ENCODE measurements at regions not wholly inside any gene's neighbourhood (a gene's known extent, or its start where the extent isn't known, plus 50 kb on each side); places are given as distances from the start of the nearest gene placed in this dataset.

- H3K4me2 ChIP-seq: no peak overlapping the region
- DNase-seq (ENCODE audit: low read depth in 1 of 2, low spot score in 1 of 2) (no peak), ATAC-seq (no peak), FAIRE-seq (no peak)
- 63% methylated on average over 3 of the region's 3 CpGs for WGBS (ENCODE audit: missing lambda C conversion rate)
- H3K9me3 ChIP-seq: no peaks in the 10 kb centered on the region
- CTCF ChIA-PET: no interaction called here
- H3K4me3 ChIP-seq: no peak overlapping the region
- no peaks in the 10 kb centered on the region for H3K4me1 ChIP-seq
- no peak overlapping the region for H3K27ac ChIP-seq
- POLR2A ChIA-PET: no interaction called here
- TF ChIP-seq MAFK (IDR thresholded peaks at IDR 0.05; ENCODE audit: partially characterized antibody): no peak
- TF ChIP-seq CHD4 (IDR thresholded peaks at IDR 0.05; ENCODE audit: borderline replicate concordance): no peak
- no peak for TF ChIP-seq HMGXB4 (CRISPR knock-in tag; IDR thresholded peaks at IDR 0.05; ENCODE audit: borderline replicate concordance)
- TF ChIP-seq RAD21 (conservative IDR thresholded peaks at IDR 0.05 in 1 of 2, IDR thresholded peaks at IDR 0.05 in 1 of 2): no peak
- TF ChIP-seq MAZ (IDR thresholded peaks at IDR 0.05; ENCODE audit: borderline replicate concordance, low read depth, low read length): no peak
- no peak for TF ChIP-seq NR3C1 (IDR thresholded peaks at IDR 0.05)
- no peak for TF ChIP-seq EP300 (IDR thresholded peaks at IDR 0.05)
- TF ChIP-seq HOXB5 (CRISPR knock-in tag; IDR thresholded peaks at IDR 0.05): no peak
- TF ChIP-seq CBX8 (IDR thresholded peaks at IDR 0.05): no peak
- no peak for TF ChIP-seq ATOH8 (CRISPR knock-in tag; IDR thresholded peaks at IDR 0.05; ENCODE audit: low read depth)
- TF ChIP-seq NPAS2 (CRISPR knock-in tag; IDR thresholded peaks at IDR 0.05; ENCODE audit: borderline replicate concordance): no peak
- TF ChIP-seq CHD2 (IDR thresholded peaks at IDR 0.05; ENCODE audit: low read length, partially characterized antibody): no peak
- TF ChIP-seq RFX5 (IDR thresholded peaks at IDR 0.05): no peak
- TF ChIP-seq ZC3H11A (IDR thresholded peaks at IDR 0.05): no peak
- no peak for TF ChIP-seq FOXS1 (CRISPR knock-in tag; IDR thresholded peaks at IDR 0.05)
- no peak for TF ChIP-seq HOXA7 (CRISPR knock-in tag; IDR thresholded peaks at IDR 0.05)
- no peak for TF ChIP-seq PBX3 (IDR thresholded peaks at IDR 0.05)
- no peak for TF ChIP-seq EHF (CRISPR knock-in tag; IDR thresholded peaks at IDR 0.05)
- TF ChIP-seq HES2 (IDR thresholded peaks at IDR 0.05): no peak
Observed at GRCh38 chrX:865422-865821, 234.8 kb downstream of the SHOX start.

- ChIA-PET POLR2A (no interaction called here), CTCF (no interaction called here)
- ATAC-seq: peak in 1 of 2 experiments; percentile 27; a peak in 1 of 6 replicates
- FAIRE-seq: no peak
- no peak for DNase-seq (ENCODE audit: low read depth in 1 of 2, low spot score in 1 of 2)
- peaks cover 3% of the 10 kb centered on the region; the same call in 1 of the 3 replicates for H3K9me3 ChIP-seq
- H3K4me2 ChIP-seq: no peak overlapping the region
- no peak overlapping the region for H3K27ac ChIP-seq
- no peaks in the 10 kb centered on the region for H3K4me1 ChIP-seq
- 35% methylated on average over 9 of the region's 9 CpGs for WGBS (ENCODE audit: missing lambda C conversion rate)
- H3K4me3 ChIP-seq: no peak overlapping the region
- TF ChIP-seq CHD4 (IDR thresholded peaks at IDR 0.05; ENCODE audit: borderline replicate concordance) (no peak), BHLHE40 (IDR thresholded peaks at IDR 0.05; ENCODE audit: low read depth, low read length) (no peak), ELK1 (IDR thresholded peaks at IDR 0.05; ENCODE audit: low read depth, low read length) (no peak), PBX3 (IDR thresholded peaks at IDR 0.05) (no peak), TP53 (CRISPR knock-in tag; IDR thresholded peaks at IDR 0.05) (no peak), KDM5A (IDR thresholded peaks at IDR 0.05) (no peak), FOSL2 (IDR thresholded peaks at IDR 0.05) (no peak), FOSL2 (CRISPR knock-in tag; IDR thresholded peaks at IDR 0.05) (no peak), MAFK (IDR thresholded peaks at IDR 0.05; ENCODE audit: partially characterized antibody) (no peak), HDAC2 (IDR thresholded peaks at IDR 0.05) (no peak), CHD2 (IDR thresholded peaks at IDR 0.05; ENCODE audit: low read length, partially characterized antibody) (no peak), ATOH8 (CRISPR knock-in tag; IDR thresholded peaks at IDR 0.05; ENCODE audit: low read depth) (no peak), POLR2AphosphoS2 (conservative IDR thresholded peaks at IDR 0.05; ENCODE audit: low read length) (no peak), REST (IDR thresholded peaks at IDR 0.05) (no peak)
Observed at GRCh38 chrX:861921-862320, 231.3 kb downstream of the SHOX start.
